NAMALWA (cell line): ENCODE measurements at regions not wholly inside any gene's neighbourhood (a gene's known extent, or its start where the extent isn't known, plus 50 kb on each side); places are given as distances from the start of the nearest gene placed in this dataset.

Experiments
- DNase-seq: peaks from one replicate; pipeline ENCODE4 v3.0.0-alpha.2; 2015; ENCODE audit warnings: low spot score

GRCh38 chr6:40907198-40907701 is 131.8 kb downstream of the UNC5CL start:
- no peak for DNase-seq

GRCh38 chr6:40906759-40907158 is 132.3 kb downstream of the UNC5CL start:
- DNase-seq = no peak

- DNase-seq = no peak
Measured at GRCh38 chr6:40904583-40905194, 134.3 kb downstream of the UNC5CL start.

- DNase-seq = no peak
Measured at GRCh38 chr6:40903456-40903855, 135.6 kb downstream of the UNC5CL start.

- DNase-seq = no peak
Measured at GRCh38 chr6:40901322-40902055, 137.5 kb downstream of the UNC5CL start.

- DNase-seq = no peak
Measured at GRCh38 chr6:40900791-40901190, 138.2 kb downstream of the UNC5CL start.

GRCh38 chr6:40899684-40900155 is 139.3 kb downstream of the UNC5CL start:
- DNase-seq = no peak

- DNase-seq = no peak
Measured at GRCh38 chr6:40898073-40898472, 140.9 kb downstream of the UNC5CL start.

- no peak for DNase-seq
Measured at GRCh38 chr6:40897390-40898003, 141.5 kb downstream of the UNC5CL start.

- no peak for DNase-seq
Measured at GRCh38 chr6:40896696-40897095, 142.3 kb downstream of the UNC5CL start.

- no peak for DNase-seq
Measured at GRCh38 chr6:40894962-40895799, 143.8 kb downstream of the UNC5CL start.

- DNase-seq = no peak
Measured at GRCh38 chr6:40893021-40893420, 146.0 kb downstream of the UNC5CL start.

- no peak for DNase-seq
Measured at GRCh38 chr6:40892223-40892622, 146.8 kb downstream of the UNC5CL start.

- DNase-seq = no peak
Measured at GRCh38 chr6:40891686-40892085, 147.3 kb downstream of the UNC5CL start.

- no peak for DNase-seq
Measured at GRCh38 chr6:40891131-40891530, 147.9 kb downstream of the UNC5CL start.

GRCh38 chr6:40889137-40889832 is 149.7 kb downstream of the UNC5CL start:
- DNase-seq = no peak

- DNase-seq = no peak
Measured at GRCh38 chr6:40888456-40888990, 150.5 kb downstream of the UNC5CL start.

GRCh38 chr6:40887792-40888340 is 151.2 kb downstream of the UNC5CL start:
- no peak for DNase-seq

GRCh38 chr6:40887079-40887791 is 151.8 kb downstream of the UNC5CL start:
- DNase-seq = no peak

- no peak for DNase-seq
Measured at GRCh38 chr6:40885139-40885774, 153.8 kb downstream of the UNC5CL start.
